Adrenal gland (tissue), 5 donors: ENCODE measurements at regions not wholly inside any gene's neighbourhood (a gene's known extent, or its start where the extent isn't known, plus 50 kb on each side); places are given as distances from the start of the nearest gene placed in this dataset.

Source experiments
- CTCF ChIP-seq, 6 experiments: fragments of 450-650 bp in 4 of 6; fragments of 200-600 bp in 2 of 6; sonication (generic) in 1 of 6; IDR thresholded peaks; 1 replicate in 5 of 6; 2 replicates in 1 of 6; pipeline versions ENCODE4 v1.5.1 to v1.8.0; 2016 to 2021; ENCODE audit warnings: antibody characterized with exemption in 6 of 6, mild to moderate bottlenecking in 2 of 6, moderate library complexity in 1 of 6
- POLR2A ChIP-seq, 2 donors: fragments of 450-650 bp; IDR thresholded peaks; one replicate each; pipeline ENCODE4 v1.6.1; 2017; ENCODE audit warnings: antibody characterized with exemption in 2 of 2, mild to moderate bottlenecking in 2 of 2, moderate library complexity in 1 of 2
- donor health status: DM: no; HTN: no; CAD: no.

- TF ChIP-seq POLR2A (IDR thresholded peaks at IDR 0.05) (no peak), CTCF (IDR thresholded peaks at IDR 0.05) (no peak)
Observed at GRCh38 chr3:163504974-163505373, 1573.3 kb downstream of the SI start.
